Epithelial cell of esophagus (primary cell): ENCODE measurements at regions not wholly inside any gene's neighbourhood (a gene's known extent, or its start where the extent isn't known, plus 50 kb on each side); places are given as distances from the start of the nearest gene placed in this dataset.

Experiments used
- DNase-seq: peaks from one replicate; pipeline ENCODE4 v3.0.0; 2010; ENCODE audit warnings: low read depth
- H3K4me3 ChIP-seq: 2 replicates; pipeline ENCODE4 v1.5.1; 2011; ENCODE audit warnings: mild to moderate bottlenecking, low read length, control low read depth
- CTCF ChIP-seq: IDR thresholded peaks from 2 replicates; pipeline ENCODE4 v1.5.1; 2011; ENCODE audit warnings: low read depth, mild to moderate bottlenecking, low read length, control low read depth, inconsistent platforms; ENCODE audit not compliant: insufficient read depth; ENCODE audit errors: missing control alignments

DNA sequence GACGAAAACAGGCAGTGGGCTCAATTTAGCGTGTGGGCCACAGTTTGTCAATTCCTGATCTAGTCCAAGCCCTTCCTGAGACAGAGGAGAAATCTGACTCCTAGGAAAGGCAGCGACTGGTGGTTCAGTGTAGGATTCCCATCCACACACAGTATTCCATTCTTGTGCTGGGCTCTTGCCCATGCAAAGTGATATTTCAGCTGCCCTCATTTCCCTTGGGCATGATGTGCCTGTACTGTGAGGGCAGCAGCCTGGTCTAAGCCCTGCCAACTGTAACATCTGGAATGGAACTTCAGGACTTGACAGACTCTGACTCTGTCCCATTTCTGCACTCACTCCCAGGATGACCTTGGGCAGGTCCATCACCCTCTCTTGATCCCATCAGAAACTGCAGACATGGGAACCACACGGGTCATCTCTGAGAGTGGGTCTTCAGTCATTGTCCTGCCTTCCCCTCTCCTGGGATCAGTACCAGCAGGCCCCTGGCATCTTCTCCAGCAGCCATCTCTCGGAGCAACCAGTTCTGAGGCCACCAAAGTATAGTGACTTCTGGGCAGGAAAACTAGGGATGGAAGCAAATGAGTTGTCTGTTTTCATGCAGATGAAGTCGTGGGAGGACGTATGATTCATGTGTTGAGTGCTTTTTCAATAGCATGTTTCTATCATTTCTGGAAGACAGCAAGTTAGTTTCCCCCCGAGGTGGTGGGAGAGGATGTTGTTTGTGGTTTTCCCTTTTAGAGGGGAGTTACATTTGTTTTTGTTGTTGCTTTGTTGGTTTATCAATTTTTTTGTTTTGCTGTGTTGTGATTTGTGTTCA, 54.2 kb upstream of the BCL2L14 start:
- no peak overlapping the region for H3K4me3 ChIP-seq
- no peak for TF ChIP-seq CTCF
- no peak for DNase-seq

- TF ChIP-seq CTCF = no peak
- H3K4me3 ChIP-seq = no peak overlapping the region
- DNase-seq = no peak
Measured at GRCh38 chr12:12017135-12017581, 53.6 kb upstream of the BCL2L14 start.

- DNase-seq = no peak
- TF ChIP-seq CTCF = no peak
- H3K4me3 ChIP-seq = no peak overlapping the region
Measured at GRCh38 chr12:12017798-12018197, 52.9 kb upstream of the BCL2L14 start.

DNA sequence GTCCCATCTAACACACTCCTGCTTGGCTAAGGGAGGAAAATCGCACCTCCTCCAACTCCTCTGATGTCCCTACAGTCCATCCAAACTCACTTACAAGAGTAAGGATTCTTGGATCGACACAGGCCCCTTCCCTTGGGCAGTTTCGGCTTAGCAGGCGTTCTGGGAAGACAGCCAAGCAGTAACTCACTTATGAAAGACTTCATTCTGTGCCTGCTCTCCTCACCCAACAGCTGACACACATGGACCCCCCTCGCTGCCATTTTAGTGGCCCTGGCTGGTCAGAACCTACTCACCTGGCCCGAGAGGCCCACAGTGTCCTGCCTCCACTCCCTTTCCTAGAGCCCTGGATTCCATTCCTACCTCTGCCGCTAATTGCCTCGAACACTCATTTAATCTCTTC, 52.3 kb upstream of the BCL2L14 start:
- DNase-seq = peak; percentile 80
- H3K4me3 ChIP-seq = no peak overlapping the region
- TF ChIP-seq CTCF = no peak

- no peak overlapping the region for H3K4me3 ChIP-seq
- TF ChIP-seq CTCF = no peak
- peak; percentile 25 for DNase-seq
Measured at GRCh38 chr12:12019881-12020280, 50.9 kb upstream of the BCL2L14 start.

- no peak for TF ChIP-seq CTCF
- no peak overlapping the region for H3K4me3 ChIP-seq
- DNase-seq = no peak
Measured at GRCh38 chr12:12020762-12021161, 50.0 kb upstream of the BCL2L14 start.
